Esophagus mucosa (tissue), 1 donor: ENCODE measurements at regions not wholly inside any gene's neighbourhood (a gene's known extent, or its start where the extent isn't known, plus 50 kb on each side); places are given as distances from the start of the nearest gene placed in this dataset.
"Not testable (repeated sequence)": the region's sequence is repeated elsewhere in the genome, so short reads cannot be mapped to it uniquely, and the experiment has no call there.

ENCODE experiments used
- ATAC-seq: fragments of 200-7000 bp; cut with Tn5 transposase; one replicate; pipeline ENCODE4 v1.9.1; 2020
- donor health status: DM: yes; HTN: yes; CAD: no.

DNA sequence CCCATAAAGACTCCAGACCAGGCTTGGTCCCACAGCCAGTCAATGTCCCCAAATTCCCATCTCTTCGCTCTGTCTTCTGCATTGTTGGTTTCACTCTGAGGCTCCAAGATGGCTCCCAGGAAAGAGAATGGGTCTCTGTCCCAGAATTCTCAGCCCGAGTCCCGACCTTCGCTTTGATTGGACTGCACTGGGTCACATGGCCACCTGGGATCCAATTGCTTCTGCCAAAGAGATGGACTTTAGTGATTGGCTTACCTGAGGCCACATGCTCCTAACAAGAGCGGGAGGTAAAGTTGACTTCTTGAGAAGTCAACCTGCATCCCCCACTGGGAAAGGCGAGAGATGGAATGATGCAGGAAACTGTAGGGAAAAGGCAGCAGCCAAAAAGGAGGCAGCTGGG is 104.7 kb upstream of the PMEPA1 start:
- no peak for ATAC-seq

DNA sequence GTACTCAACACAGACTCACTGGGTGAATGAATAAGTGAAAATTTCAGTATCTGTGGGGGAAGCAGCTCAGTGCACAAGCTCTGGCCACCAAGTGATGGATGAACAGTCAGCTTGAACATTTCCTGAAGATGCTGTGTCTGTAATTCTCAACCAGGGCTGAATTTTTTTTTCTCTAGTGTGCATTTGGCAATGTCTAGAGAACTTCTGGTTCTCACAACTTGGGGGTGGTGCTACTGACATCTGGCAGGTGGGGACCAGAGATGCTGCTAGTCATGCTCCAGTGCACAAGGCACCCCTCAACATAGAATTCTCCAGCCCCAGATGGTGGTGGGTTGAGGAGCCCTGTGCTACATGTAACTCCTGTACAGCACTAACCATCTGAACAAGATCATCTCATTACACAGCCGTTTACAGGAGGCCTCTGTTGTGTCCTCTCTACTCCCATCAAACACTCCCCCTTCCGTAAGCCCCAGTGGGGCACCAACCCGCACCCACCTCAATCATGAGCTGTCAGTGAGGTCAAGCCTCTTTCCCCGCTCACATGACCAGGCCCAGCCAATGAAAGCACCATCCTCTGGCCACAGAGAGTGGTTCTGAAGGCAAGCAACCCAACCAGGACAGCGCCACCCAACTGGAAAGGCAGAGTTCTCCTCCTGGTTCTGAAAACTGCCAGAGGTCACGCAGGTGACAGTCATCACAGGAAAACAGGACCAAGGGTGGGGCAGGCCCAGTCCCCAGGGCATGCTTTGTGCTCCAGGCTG is 103.9 kb upstream of the PMEPA1 start:
- no peak for ATAC-seq

DNA sequence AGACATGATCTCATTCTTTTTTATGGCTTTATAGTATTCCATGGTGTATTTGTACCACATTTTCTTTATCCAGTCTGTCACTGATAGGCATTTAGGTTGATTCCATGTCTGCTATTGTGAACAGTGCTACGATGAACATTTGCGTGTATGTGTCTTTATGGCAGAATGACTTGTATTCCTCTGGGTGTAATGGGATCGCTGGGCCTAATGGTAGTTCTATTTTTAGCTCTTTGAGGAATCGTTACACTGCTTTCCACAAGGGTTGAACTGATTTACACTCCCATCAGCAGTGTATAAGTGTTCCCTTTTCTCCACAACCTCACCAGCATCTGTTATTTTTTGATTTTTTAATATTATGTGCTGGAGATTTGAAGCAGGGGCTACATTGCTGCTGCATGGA is 102.8 kb upstream of the PMEPA1 start:
- ATAC-seq: not testable (repeated sequence)

DNA sequence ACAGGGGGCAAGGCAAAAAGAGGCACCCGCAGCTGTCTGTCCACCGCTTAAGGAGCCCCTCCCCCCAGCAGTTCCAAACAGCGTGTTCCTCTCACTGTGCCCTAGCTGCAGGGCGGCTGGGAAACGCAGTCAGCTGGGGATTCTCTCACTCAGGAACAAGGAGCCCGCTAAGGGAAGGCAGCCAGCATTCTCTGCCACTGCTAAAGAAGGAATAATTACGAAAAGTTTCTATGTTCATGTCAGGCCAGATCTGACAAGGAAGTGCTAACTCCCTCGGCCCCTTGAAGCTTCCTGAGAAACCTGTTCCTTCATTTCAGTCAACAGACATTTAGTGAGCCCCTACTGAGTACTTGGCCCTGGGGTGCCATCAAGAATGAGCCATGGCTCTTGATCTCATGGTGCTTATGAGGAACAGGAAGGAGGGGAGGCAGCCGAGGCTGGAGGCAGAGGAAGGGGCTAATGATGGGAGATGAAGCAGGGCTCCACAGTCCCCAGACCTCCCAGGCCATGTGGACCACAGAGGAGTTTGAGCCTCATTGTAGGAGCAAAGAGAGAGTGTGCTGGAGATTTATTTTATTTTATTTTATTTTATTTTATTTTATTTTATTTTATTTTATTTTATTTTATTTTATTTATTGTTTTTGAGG is 101.7 kb upstream of the PMEPA1 start:
- ATAC-seq: no peak

DNA sequence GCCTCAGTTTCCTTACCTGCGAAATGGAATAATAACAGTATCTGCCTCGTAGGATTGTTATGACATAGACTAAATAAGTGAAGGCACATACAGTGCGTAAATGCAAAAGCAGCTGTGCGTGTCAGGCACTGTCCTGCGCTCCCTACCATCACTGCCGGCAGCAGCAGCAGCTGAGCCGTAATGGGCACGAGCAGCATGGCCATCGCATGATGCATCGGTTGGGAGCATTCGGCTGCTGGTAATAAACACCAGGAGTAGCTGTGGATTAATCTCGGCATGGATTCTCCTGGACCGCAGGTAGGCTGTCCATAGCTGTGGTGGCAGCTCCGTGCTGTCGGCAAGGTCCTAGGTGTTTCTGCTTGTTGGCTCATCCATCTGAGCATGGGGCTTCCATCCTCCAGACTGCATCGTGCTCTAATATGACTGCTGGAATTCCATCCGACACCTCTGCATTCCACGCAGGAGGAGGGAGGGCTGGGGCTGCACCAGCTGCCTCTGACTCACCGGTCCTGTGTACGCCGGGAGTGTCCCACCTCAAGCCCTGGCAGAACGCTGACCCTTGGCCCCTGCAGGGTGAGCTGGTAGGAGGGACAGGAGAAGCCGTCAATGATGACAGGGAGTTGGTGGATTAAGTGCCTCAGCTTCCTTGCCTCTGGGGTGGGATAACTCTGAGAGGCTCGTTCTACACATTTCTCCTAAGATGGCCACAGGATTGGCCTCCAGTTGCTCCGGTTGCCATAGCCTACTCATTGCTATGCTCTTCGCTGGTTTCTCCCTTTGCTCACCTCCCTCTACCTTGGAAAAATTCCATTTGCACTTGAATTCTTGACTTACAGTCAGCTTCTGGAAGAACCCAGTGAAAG is 100.9 kb upstream of the PMEPA1 start:
- no peak for ATAC-seq

DNA sequence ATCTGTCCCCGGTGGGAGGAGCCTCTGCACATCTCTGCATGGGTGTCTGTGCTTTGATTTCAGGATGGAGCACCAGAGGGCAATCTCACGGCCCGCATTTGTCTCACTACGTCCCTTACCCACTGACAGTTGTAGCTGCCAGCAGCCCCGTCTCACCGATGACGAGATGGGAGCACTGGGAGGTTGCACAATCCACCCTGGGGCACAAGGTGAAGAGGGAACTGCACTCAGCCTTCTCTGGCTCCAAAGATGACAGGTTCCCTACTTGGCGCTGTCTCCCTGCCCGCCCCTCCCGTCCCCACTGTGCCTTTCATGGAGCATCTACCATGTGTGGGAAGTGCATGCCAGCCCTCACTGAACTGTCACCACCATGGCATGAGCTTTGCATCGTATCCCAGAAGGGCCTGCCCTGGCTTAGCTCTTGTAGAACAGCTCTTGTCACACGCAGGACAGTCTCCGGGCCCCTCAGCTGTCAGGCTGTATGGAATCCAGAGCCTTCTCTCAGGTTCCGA is 99.9 kb upstream of the PMEPA1 start:
- ATAC-seq: no peak

DNA sequence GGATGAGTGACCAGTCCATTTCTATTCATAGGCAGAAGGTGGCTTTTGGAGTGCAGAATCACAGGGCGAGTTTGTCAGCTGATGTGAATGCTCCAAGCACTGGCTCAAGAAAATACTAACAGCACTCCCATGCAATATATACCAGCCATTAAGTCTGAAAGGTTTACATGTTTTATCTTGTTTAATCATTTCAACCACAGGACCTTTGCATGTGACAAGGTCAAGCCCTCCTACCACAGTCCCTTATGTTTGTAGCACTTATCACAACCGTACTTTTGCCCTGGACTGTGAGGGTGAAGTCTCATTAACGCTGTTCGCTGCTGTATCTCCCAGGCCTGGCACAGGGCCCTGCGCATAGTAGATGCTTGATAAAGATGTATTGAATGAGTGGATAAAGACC is 99.3 kb upstream of the PMEPA1 start:
- no peak for ATAC-seq

DNA sequence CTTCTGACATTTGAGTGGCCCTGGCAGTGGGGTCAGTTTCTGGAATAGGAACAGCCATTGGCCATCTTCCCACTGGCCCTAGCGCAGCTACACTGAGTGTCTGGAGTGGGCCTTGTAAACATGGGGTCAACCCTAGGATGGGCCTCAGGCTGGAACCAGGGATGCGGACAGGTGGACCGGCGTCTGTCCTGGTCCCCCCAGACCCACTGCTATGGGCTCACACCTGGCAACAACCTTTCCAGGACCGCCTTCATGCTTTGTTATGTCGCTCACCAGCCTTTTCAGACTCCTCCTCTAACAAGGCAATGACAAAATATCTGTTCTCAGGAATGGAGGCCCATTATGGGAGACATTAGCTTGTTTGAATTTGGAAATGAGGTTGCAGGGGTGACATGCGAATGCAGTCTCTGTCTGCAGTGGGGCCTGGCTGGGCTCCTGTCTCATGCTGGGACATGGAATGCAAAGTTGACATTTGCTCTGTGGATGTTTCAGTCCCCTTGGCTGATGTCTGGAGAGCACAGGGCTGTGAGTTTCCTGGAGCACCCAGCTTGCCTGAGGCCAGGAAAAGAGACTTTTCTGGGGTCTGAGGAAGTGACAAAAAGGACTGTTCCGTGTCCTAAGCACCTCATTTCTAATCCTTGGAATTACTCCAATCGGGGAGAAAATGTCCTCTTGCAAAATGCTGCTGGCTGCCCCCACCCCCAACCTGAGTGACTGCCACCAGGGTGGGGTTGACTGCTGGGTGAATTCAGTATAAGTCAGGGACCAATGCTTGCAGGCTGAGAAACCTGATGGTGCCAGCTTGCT is 98.7 kb upstream of the PMEPA1 start:
- ATAC-seq: no peak

DNA sequence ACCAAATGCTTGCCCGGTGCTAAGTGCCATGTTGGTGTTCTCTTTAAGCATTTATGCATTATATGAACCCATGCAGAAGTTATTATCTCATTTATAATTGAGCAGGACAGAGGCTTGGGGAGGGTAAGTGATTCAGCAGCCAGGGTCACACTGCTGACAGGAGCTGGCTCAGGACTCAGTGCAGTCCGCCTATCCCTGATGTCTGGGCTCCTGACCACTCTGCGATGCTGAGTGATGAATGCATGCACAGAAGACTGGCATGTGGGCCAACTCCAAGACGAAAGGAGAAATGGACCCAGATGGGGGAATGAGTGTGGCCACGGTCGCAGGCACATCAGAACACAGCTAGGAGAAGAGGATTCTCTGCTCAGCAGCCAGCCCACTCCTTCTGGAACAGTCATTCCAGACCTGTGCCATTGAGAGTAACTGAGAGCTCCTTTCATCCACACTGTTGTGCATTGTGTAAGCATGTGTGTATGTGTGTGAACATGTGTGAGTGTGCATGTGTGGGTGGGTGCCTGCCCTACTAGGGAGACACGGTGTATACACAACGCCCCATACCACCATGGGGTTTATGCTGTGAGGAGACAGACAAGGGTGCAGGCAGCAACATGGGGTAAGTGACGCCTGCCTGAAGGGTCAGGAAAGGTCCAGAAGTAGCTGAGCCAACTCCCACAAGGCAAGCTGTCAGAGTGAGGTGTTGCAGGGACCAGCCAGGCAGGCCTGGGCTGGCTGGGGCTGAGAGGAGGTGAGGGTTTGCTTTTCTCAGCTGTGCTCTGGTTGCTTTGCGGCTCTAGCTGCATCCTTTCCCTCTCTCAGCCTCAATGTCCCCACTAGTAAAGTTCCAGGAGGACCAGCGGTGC is 97.8 kb upstream of the PMEPA1 start:
- ATAC-seq: peak; percentile 28

DNA sequence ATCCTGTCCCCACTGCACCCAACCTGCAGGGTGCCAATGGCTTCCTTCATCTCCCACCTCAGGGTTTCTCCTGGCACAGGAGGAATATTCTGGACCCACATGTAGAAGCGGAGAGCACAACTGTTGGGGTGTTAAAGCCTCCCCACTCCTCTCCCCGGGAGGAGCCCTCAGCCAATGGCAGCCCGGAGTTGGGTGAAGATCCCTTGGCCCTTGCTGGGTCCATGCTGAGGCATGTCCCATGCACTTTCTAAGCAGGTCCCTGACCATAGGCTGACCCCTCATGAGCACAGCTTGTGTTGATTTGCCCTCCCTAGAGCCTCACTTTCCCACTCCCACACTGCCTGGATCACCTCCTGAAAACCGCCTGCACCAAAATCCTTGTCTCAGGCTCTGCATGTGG is 97.2 kb upstream of the PMEPA1 start:
- no peak for ATAC-seq

DNA sequence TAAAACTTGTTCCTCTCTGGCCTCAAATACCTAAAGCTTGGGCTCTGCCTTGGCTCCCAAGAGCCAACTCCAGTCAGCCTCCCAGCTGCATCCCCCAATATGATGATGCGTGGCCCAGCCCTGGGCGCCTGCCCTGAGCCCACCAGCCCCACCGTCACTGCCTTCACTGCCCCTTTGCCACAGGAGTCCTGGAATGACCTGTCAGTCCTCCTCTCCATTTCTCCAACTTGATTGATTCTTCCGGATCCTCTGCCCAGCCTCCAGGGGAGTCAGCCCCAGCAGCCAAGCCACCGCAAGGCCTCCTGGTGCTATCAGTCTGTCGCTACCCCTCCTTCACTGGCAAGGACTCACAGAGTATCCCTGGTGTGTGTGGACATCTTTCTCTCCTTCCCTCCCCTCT is 96.7 kb upstream of the PMEPA1 start:
- no peak for ATAC-seq

DNA sequence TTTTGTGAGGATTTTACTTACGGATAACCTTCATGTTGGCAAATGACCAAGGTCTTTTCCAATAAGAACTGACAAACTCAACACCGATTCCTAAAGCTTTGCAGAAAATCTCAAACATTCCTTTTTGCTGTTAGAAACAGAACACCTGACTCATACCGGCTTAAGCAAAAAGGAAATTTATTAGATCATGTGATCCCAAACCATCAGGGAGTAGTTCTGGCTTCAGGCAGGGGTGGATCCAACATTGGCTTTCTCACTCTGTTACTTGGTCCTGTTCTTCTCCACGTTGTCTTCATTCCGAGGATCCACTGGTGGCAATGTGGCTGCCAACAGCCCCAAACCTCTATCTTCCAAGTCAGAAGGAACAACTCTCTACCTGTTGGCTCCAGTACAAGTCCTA is 95.9 kb upstream of the PMEPA1 start:
- no peak for ATAC-seq

DNA sequence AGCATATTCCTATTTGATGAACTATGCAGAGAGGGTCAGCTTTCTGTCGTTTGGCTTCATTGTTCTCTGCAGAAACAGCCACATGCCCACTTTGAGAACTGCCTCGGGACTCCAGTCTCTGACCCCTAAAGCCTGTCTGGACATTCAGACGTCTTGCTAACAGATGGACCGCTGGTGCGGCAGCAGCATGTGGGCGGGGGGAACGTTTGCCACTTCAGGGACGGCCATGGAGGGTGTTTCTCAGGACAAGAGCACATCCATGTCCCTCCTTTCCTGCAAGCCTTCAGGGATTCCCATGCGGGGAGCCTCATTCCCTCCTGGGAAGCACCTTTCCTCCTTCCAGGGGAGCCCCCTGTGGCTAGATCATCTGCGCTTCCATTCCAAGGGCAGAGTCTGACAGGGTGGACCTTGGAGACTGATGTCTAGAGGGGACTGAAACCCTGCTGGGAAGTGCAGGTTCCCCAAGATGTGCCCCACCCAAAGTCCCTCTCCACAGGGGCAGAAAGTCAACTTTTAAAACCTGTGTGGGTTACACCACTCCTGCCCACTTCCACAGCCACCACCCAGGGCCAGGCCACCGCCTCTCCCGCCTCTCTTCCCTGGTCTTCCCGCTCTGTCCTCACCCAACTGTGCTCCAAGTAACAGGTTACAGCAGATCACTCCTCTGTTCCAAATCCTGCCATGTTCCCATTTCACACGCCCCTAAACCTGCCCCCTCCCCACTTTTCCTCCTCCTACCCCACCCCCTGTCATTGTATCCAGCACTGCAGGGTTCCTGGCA is 94.8 kb upstream of the PMEPA1 start:
- no peak for ATAC-seq

DNA sequence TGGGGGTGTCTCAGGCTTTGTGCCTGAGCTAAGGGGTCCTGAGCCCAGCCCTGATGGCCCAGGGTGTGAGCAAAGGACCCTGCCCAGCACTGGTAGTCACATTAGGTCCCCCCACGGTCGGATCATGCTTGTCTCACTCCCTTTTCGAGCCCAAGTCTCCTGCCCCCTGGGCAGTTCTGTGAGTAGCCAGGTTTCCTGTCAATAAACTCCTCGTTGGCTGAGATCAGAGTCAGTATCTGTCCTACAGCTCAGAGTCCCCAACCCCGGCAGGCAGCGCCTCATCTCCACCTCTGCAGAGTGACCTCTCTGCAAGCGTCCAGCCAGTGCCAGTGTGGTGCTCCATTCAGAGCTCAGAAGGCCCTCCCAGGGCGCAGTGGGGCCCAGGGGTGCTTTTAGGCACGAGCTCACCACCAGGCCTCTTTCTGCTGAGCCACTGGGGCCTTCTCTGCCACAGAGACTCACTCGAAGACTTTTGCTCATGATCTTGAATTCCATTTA is 93.7 kb upstream of the PMEPA1 start:
- no peak for ATAC-seq

DNA sequence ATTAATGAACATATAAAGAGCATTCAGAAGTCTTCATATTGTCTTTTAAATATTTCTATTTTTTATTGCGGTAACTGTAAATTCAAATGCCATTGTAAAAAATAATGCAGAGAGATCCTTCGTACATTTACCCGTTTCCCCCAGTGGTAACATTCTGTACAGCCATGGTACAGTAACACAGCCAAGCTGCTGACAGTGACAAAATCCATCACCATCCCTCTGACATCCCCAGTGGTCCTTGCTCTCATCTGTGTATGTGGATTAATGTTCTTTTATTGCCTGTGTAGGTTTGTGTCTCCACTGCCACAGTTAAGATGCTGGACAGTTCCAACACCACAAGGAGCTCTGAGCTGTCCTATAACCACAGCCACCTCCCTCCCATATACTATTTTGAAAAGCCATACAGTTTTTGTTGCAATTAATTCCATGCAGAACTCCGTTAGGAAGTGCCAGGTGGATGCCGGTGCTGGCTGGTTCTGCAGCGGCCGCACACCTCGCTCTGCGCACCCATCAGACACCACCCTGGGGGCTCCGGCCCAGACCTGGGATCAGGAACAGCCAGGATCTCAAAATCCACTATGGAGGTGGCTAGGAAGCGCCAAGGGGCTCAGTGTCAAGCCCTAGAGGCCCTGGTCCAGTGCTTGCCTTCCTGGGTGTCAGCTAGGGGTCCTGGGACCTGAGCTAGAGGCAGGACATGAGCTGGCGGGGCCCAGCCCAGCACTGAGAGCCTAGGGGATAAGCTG is 93.1 kb upstream of the PMEPA1 start:
- no peak for ATAC-seq

DNA sequence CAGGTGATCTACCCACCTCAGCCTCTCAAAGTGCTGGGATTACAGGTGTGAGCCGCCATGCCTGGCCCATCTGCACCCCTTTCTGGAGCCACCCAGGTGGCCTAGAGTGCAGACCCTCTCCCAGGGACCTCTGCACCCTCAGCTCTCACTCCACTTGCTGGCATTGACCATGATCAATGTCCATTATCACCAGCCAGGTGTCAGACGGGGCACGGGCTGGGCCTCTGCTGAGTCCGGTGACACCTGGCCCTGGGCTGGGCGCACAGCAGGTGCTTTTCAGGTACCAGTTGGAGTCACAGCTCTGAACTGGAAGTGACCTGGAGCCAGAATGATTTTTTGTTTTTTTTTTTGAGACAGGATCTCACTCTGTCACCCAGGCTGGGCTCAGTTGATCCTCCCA is 91.8 kb upstream of the PMEPA1 start:
- ATAC-seq: no peak

DNA sequence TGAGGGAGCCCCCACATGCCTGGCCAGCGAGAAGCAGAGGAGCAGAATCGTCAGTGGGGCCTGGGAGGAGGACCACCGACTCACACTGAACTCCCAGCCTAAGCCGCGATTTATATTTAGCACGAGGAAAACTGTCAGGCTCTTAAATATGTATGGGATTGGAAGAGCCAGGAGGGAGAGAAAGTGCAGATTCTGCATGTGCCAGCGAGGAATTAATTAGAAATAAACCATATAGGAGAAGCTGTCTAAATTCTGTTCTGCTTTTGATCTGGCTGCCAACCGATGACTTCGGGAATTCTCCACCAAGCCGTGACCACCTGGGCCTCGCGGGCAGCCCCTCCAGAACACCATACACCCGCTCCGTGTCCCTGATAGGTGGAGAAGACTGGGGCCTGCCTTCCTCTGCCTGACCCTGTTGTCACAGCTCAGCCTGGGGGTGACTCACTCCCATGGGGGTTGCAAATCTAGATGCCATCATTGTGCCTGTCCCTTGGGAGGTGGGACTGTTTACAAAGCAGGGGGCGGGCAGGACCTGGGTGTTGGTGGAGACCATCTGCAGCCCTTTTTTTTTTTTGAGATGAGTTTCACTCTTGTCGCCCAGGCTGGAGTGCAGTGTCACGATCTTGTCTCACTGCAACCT is 91.1 kb upstream of the PMEPA1 start:
- no peak for ATAC-seq

DNA sequence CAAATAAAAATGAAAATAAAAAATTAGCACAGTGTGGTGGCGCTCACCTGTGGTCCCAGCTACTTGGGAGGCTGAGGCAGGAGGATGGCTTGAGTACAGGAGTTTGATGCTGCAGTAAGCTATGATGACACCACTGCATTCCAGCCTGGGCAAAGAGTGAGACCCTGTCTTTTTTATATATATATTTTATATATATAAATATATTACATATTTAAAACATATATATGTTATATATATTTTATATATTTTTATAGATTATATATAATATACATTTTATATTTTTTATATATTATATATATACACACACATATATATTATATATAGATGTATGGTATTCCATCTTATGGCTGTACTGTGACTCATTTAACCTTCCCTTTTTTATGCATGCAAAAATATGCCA is 87.6 kb upstream of the PMEPA1 start:
- no peak for ATAC-seq

DNA sequence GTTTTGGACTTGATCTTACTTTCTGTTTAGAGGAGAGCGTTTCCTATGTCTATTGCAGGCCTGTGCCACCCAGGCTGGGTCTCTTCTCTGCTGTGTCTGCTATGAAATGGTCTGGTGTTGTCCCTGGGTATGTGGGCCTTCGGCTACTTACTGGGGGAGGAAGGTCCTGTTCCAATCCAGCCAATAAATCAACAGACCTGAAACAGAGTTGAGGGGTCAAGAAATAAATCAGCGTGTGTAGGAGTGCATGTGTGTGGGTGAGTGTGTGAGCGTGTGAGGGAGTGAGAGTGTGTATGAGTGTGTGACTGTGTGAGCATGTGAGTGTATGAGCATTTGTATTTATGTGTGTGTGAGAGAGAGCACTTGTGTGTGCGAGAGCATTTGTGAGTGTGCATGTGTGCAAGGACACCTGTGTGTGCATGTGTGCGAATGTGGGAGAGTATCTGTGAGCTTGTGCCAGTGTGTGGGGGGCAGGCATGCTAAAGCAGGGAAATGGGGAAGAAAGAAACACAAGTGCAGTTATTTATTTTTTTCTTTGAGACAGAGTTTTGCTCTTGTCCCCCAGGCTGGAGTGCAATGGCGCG is 86.3 kb upstream of the PMEPA1 start:
- no peak for ATAC-seq
